ENCODE measurements at regions not wholly inside any gene's neighbourhood (a gene's known extent, or its start where the extent isn't known, plus 50 kb on each side); places are given as distances from the start of the nearest gene placed in this dataset.

DNA sequence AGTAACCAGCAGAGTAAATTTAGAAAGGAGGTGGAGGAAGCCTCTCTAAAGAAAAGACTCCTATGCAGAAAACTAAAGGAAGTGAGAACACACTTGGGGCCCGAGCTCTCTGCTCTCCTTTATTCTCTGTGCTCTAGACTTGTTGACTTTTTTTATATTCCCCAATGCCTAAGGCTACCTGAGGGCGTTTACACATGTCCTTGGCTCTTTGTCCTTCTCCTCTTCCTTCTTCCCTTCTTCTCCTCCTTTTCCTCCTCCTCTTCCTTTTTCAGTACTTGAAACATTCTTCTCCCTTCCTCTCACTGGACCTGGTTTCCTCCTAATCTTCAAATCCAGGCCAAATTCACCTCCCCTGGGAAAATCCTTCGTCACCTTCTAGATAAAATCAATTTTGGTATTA, 256.4 kb upstream of the TRPC7 start:
- TF ChIP-seq SIN3A (IDR thresholded peaks at IDR 0.05; ENCODE audit: borderline replicate concordance, insufficient read depth, low read length) (no peak), POLR2AphosphoS5 (IDR thresholded peaks at IDR 0.05; ENCODE audit: low read depth, low read length) (no peak), FOXP2 (optimal IDR thresholded peaks at IDR 0.05; ENCODE audit: borderline replicate concordance, extremely low read depth, extremely low read length, insufficient read depth) (no peak), TAF1 (IDR thresholded peaks at IDR 0.05; ENCODE audit: borderline replicate concordance, insufficient read depth, low read length) (no peak)
- TF ChIP-seq, protein P1, sequence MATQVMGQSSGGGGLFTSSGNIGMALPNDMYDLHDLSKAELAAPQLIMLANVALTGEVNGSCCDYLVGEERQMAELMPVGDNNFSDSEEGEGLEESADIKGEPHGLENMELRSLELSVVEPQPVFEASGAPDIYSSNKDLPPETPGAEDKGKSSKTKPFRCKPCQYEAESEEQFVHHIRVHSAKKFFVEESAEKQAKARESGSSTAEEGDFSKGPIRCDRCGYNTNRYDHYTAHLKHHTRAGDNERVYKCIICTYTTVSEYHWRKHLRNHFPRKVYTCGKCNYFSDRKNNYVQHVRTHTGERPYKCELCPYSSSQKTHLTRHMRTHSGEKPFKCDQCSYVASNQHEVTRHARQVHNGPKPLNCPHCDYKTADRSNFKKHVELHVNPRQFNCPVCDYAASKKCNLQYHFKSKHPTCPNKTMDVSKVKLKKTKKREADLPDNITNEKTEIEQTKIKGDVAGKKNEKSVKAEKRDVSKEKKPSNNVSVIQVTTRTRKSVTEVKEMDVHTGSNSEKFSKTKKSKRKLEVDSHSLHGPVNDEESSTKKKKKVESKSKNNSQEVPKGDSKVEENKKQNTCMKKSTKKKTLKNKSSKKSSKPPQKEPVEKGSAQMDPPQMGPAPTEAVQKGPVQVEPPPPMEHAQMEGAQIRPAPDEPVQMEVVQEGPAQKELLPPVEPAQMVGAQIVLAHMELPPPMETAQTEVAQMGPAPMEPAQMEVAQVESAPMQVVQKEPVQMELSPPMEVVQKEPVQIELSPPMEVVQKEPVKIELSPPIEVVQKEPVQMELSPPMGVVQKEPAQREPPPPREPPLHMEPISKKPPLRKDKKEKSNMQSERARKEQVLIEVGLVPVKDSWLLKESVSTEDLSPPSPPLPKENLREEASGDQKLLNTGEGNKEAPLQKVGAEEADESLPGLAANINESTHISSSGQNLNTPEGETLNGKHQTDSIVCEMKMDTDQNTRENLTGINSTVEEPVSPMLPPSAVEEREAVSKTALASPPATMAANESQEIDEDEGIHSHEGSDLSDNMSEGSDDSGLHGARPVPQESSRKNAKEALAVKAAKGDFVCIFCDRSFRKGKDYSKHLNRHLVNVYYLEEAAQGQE (IDR thresholded peaks at IDR 0.05; ENCODE audit: insufficient read depth in 1 of 2, low read depth in 2 of 2, low read length in 2 of 2) = no peak

DNA sequence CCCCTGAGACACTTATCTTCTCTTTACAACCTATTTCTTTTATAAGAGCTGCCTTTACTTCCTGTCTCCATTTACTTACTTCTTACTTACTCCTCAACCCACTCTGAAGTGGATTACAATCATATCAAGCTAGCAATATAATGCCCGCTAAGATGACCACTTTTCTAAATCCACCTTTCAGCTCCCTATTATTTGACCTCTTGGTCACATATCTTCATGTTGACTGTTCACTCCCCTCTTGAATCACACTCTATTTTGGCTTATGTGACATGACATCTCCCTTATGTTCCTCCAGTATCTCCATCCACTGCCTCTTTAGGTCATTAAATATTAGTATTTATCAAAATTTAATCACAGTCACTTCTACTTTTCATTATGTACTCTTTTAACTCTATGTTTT, 255.3 kb upstream of the TRPC7 start:
- TF ChIP-seq POLR2AphosphoS5 (IDR thresholded peaks at IDR 0.05; ENCODE audit: low read depth, low read length) (no peak), FOXP2 (optimal IDR thresholded peaks at IDR 0.05; ENCODE audit: borderline replicate concordance, extremely low read depth, extremely low read length, insufficient read depth) (no peak), TAF1 (IDR thresholded peaks at IDR 0.05; ENCODE audit: borderline replicate concordance, insufficient read depth, low read length) (no peak)
- TF ChIP-seq, protein P1 (IDR thresholded peaks at IDR 0.05; ENCODE audit: insufficient read depth in 1 of 2, low read depth in 2 of 2, low read length in 2 of 2) = no peak

DNA sequence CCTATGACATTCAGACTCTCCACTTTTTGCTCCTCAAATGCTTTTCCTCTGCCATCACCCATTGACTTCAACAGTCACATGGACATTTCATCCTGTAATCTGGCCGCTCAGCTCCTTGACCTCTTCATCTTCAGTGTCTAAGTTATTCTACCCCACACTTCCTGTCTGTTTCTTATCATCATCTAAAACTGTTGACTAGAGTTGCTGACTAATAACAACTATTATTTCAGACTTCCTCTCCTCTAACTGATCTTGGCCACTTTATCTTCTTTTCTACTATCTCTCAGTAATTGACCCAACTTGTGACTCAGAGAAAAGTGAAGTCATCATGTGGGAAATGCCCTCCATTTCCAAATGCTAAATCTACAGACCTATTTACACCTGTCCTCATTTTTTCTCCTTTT, 254.7 kb upstream of the TRPC7 start:
- TF ChIP-seq, protein P1 (IDR thresholded peaks at IDR 0.05; ENCODE audit: insufficient read depth in 1 of 2, low read depth in 2 of 2, low read length in 2 of 2) = no peak
- no peak for TF ChIP-seq TAF1 (IDR thresholded peaks at IDR 0.05; ENCODE audit: borderline replicate concordance, insufficient read depth, low read length)
- TF ChIP-seq POLR2AphosphoS5 (IDR thresholded peaks at IDR 0.05; ENCODE audit: low read depth, low read length) = no peak
- TF ChIP-seq SIN3A (IDR thresholded peaks at IDR 0.05; ENCODE audit: borderline replicate concordance, insufficient read depth, low read length) = no peak
- no peak for TF ChIP-seq FOXP2 (optimal IDR thresholded peaks at IDR 0.05; ENCODE audit: borderline replicate concordance, extremely low read depth, extremely low read length, insufficient read depth)

DNA sequence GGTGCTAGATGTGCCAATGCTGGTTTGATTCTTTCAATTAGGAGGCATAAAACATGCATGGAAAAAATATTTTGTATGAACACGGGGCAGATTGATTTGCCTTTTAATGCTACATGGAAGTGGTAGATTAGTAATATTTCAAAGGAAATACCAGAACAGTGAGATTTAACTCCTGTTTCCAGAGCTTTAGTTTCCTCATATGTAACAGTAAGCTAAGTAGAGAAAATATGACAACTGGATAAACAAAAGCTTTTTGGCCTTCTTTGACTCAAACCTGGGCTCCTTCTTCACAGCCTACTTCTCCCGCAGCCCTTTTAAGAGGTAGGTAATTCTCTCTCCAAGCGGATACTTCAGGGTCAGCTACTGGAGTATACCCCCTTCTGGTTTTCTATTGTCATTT, 254.2 kb upstream of the TRPC7 start:
- TF ChIP-seq, protein P1 (IDR thresholded peaks at IDR 0.05; ENCODE audit: insufficient read depth in 1 of 2, low read depth in 2 of 2, low read length in 2 of 2) = no peak
- no peak for TF ChIP-seq POLR2AphosphoS5 (IDR thresholded peaks at IDR 0.05; ENCODE audit: low read depth, low read length)
- TF ChIP-seq SIN3A (IDR thresholded peaks at IDR 0.05; ENCODE audit: borderline replicate concordance, insufficient read depth, low read length) = no peak
- TF ChIP-seq FOXP2 (optimal IDR thresholded peaks at IDR 0.05; ENCODE audit: borderline replicate concordance, extremely low read depth, extremely low read length, insufficient read depth) = no peak
- TF ChIP-seq TAF1 (IDR thresholded peaks at IDR 0.05; ENCODE audit: borderline replicate concordance, insufficient read depth, low read length) = no peak
